Central memory CD8-positive, alpha-beta T cell (primary cell): ENCODE measurements at regions not wholly inside any gene's neighbourhood (a gene's known extent, or its start where the extent isn't known, plus 50 kb on each side); places are given as distances from the start of the nearest gene placed in this dataset.
"Not testable (repeated sequence)": the region's sequence is repeated elsewhere in the genome, so short reads cannot be mapped to it uniquely, and the experiment has no call there.

Experiments
- ATAC-seq: fragments of 150-1000 bp; cut with Tn5 transposase; replicated peaks from 2 replicates; pipeline ENCODE4 v1.10.0; 2022; ENCODE audit warnings: mild to moderate bottlenecking, moderate FRiP score, moderate number of reproducible peaks; ENCODE audit not compliant: poor library complexity, severe bottlenecking; ENCODE audit errors: extremely low read depth
- DNase-seq, 2 donors: peaks; one replicate each; pipeline ENCODE4 v3.0.0; 2021; ENCODE audit warnings: low spot score in 2 of 2
- H3K27ac Mint-ChIP-seq: one replicate; pipeline ENCODE4 v1.8.0; 2022; ENCODE audit warnings: low read depth, mild to moderate bottlenecking, moderate library complexity, mixed read lengths
- H3K27me3 Mint-ChIP-seq: one replicate; pipeline ENCODE4 v1.8.0; 2022; ENCODE audit warnings: mixed read lengths
- H3K36me3 Mint-ChIP-seq: one replicate; pipeline ENCODE4 v1.8.0; 2022; ENCODE audit warnings: mild to moderate bottlenecking, moderate library complexity, mixed read lengths; ENCODE audit not compliant: insufficient read depth
- H3K4me1 Mint-ChIP-seq: one replicate; pipeline ENCODE4 v1.8.0; 2022; ENCODE audit warnings: mixed read lengths
- H3K4me3 Mint-ChIP-seq: one replicate; pipeline ENCODE4 v1.8.0; 2022; ENCODE audit warnings: mild to moderate bottlenecking, moderate library complexity, mixed read lengths
- H3K9me3 Mint-ChIP-seq: one replicate; pipeline ENCODE4 v1.8.0; 2022; ENCODE audit warnings: mixed read lengths

DNA sequence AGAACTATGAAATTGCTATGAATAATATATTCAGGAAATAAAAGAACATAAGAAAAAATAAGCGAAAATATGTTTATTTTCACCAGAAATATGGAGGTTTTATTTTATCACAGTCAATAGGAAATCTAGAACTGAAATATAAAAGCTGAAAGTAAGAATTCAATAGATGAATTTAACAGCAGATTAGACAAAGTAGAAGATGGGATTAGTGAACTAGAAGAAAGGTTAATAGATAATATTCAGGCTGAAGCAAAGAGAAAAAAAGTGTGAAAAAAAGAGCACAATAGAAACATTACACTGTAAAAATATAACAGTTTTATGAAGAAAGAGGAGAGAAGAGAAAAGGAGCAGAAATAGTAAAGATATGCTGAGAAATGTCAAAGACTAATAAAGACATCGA is 1152.1 kb downstream of the FAT4 start:
- ATAC-seq (no peak), DNase-seq (no peak)
- no peak overlapping the region for H3K27ac Mint-ChIP-seq
- no peaks in the 10 kb centered on the region for H3K27me3 Mint-ChIP-seq
- H3K4me1 Mint-ChIP-seq = no peaks in the 10 kb centered on the region
- H3K9me3 Mint-ChIP-seq = peaks cover 18% of the 10 kb centered on the region
- H3K36me3 Mint-ChIP-seq = no peaks in the 10 kb centered on the region
- H3K4me3 Mint-ChIP-seq = no peak overlapping the region

DNA sequence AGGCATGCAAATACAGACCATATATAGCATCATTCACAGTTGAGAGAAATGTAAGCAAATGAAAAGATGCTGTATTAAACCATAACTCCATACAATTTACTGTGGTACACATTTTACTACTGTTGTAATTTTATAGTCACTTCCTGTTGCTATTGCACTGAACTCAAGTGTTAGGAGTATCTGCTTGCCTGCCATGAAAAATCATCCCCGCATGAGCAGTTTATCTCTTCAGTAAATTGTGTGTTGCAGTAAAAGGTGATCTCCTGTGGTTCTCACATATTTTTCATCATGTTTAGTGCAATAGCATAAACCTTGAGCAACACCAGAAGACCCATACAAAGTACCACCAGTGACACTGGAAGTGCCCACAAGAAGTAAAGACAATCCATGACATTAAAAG is 1153.4 kb downstream of the FAT4 start:
- Mint-ChIP-seq H3K36me3 (no peaks in the 10 kb centered on the region), H3K27me3 (no peaks in the 10 kb centered on the region), H3K27ac (no peak overlapping the region), H3K9me3 (peaks cover 18% of the 10 kb centered on the region), H3K4me3 (no peak overlapping the region), H3K4me1 (no peaks in the 10 kb centered on the region)
- no peak for DNase-seq
- no peak for ATAC-seq

DNA sequence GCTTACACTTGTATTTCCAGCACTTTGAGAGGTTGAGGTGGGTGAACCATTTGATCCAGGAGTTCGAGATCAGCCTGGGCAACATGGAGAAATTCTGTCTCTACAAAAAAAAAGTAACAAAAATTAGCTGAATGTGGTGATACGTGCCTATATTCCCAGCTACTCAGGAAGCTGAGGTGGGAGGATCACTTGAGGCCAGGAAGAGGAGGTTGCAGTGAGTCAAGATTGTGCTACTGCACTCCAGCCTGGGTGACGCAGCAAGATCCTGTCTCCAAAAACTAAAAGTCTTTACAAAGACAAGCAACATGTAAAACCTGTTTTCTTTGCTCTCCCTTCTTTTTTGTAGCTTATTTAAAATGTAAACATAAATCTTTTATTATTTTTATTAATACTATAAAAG is 1156.1 kb downstream of the FAT4 start:
- no peaks in the 10 kb centered on the region for H3K27me3 Mint-ChIP-seq
- DNase-seq = no peak
- H3K4me1 Mint-ChIP-seq = no peaks in the 10 kb centered on the region
- no peak for ATAC-seq
- H3K36me3 Mint-ChIP-seq = no peaks in the 10 kb centered on the region
- no peak overlapping the region for H3K4me3 Mint-ChIP-seq
- H3K9me3 Mint-ChIP-seq = peaks cover 18% of the 10 kb centered on the region
- H3K27ac Mint-ChIP-seq = no peak overlapping the region

DNA sequence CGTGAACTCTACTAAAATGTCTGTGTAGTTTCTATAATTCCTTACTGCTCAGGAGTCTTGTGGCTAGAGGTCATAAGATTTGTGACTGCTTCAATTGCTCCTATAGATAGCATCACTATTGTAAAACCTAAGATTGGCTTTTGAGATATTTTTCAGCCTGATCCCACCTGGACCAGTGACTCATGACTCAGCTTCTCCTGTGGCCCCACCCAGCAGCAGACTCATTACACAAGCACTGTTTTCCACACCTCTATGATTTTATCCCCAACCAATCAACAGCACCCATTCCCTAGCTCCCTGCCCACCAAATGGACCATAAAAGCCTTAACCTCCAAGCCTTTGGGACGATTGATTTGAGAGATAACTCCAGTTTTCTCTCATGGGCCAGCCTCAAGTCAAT is 1157.0 kb upstream of the INTU start:
- no peaks in the 10 kb centered on the region for H3K27me3 Mint-ChIP-seq
- no peaks in the 10 kb centered on the region for H3K36me3 Mint-ChIP-seq
- H3K9me3 Mint-ChIP-seq = no peaks in the 10 kb centered on the region
- DNase-seq (no peak), ATAC-seq (no peak)
- H3K27ac Mint-ChIP-seq = no peak overlapping the region
- no peak overlapping the region for H3K4me3 Mint-ChIP-seq
- H3K4me1 Mint-ChIP-seq = no peaks in the 10 kb centered on the region

DNA sequence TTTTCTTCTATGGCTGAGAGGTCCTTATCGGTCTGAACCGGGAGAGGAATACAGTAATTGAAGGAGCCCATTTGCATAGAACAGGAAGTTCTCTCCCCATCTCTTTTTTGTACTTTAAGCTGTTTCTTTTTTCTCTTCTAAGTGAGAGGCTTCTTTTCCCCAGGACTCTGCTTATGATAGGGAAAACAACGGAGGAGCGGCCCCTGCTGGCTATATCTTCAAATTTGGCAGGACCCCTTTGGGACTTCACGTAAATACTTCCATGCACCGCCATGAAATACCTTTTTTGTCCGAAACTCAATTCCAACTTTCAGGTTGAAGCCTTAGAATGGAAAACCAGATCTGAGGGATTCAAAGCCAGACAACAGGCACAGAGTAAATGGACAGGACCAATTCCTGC is 1153.0 kb upstream of the INTU start:
- Mint-ChIP-seq H3K4me3 (no peak overlapping the region), H3K27me3 (no peaks in the 10 kb centered on the region), H3K36me3 (peaks cover 1% of the 10 kb centered on the region), H3K27ac (no peak overlapping the region), H3K4me1 (no peaks in the 10 kb centered on the region), H3K9me3 (no peaks in the 10 kb centered on the region)
- ATAC-seq (no peak), DNase-seq (no peak)

DNA sequence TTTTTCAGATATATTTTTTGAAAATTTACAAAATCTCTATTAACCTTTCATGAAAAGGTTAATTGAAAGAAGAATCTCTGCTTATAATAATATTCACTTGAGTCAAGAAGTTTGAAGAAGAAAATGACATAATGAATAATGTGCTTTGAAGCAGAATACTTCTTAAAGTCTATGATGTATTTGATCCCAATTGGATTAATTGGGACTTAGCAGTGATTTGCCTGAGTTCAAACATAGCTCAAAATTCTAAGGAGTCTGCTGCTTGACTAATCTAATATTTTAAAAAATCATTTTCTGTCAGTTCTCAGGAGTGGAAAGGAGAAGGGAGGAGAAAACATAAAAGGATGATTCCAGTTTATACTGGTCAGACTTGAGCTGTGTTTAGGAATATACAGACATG is 1150.4 kb upstream of the INTU start:
- Mint-ChIP-seq H3K4me3 (no peak overlapping the region), H3K36me3 (peaks cover 1% of the 10 kb centered on the region), H3K27ac (no peak overlapping the region), H3K27me3 (no peaks in the 10 kb centered on the region), H3K9me3 (peaks cover 7% of the 10 kb centered on the region), H3K4me1 (no peaks in the 10 kb centered on the region)
- ATAC-seq (no peak), DNase-seq (no peak)

DNA sequence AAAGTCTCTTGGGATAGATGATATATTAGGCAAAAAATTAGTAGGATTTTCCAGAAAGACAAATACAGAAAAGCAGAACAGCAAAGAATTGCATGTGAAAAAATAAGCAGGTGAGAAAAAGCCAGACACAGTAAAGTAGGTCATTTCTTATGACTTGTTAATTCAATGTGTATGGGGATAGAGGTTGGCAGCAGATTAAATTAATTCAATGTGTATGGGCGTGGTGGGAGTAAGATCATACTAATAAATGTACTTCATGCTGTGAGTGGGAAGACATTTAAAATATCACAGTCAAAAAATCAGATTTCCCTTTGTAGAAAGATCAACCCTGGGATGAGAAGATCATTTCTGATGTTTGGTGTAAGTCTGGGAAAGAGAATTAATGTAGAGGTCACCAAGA is 1146.4 kb upstream of the INTU start:
- H3K4me1 Mint-ChIP-seq = no peaks in the 10 kb centered on the region
- H3K4me3 Mint-ChIP-seq = no peak overlapping the region
- H3K36me3 Mint-ChIP-seq = peaks cover 1% of the 10 kb centered on the region
- H3K9me3 Mint-ChIP-seq = peaks cover 7% of the 10 kb centered on the region
- DNase-seq (no peak), ATAC-seq (no peak)
- no peaks in the 10 kb centered on the region for H3K27me3 Mint-ChIP-seq
- H3K27ac Mint-ChIP-seq = no peak overlapping the region

GRCh38 chr4:126489826-126490463 is 1142.8 kb upstream of the INTU start:
- no peaks in the 10 kb centered on the region for H3K27me3 Mint-ChIP-seq
- no peaks in the 10 kb centered on the region for H3K36me3 Mint-ChIP-seq
- peaks cover 19% of the 10 kb centered on the region for H3K9me3 Mint-ChIP-seq
- no peak overlapping the region for H3K4me3 Mint-ChIP-seq
- no peak for DNase-seq
- no peak for ATAC-seq
- no peaks in the 10 kb centered on the region for H3K4me1 Mint-ChIP-seq
- H3K27ac Mint-ChIP-seq = no peak overlapping the region

GRCh38 chr4:126495163-126495752 is 1137.5 kb upstream of the INTU start:
- Mint-ChIP-seq H3K4me3 (no peak overlapping the region), H3K9me3 (peaks cover 30% of the 10 kb centered on the region), H3K36me3 (no peaks in the 10 kb centered on the region), H3K4me1 (no peaks in the 10 kb centered on the region), H3K27me3 (no peaks in the 10 kb centered on the region), H3K27ac (no peak overlapping the region)
- no peak for ATAC-seq
- DNase-seq = no peak

DNA sequence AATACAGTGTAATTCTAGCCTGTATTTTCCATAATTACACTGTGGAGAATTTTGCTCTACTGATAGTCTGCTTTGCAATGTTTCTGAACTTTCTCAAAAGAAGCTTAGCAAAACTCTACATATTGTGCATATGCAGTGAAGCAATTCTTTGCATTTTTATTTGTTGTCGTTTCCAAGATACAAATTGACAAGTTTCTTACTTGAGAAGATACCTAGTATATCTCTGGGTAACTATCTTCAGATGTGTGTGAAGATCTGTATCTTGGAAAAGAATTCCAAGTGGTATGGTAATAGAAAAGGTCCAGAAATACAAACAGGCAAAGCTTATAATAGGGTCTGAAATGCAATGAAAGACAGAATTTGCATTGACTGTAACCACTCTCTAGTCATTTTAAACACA is 1119.8 kb upstream of the INTU start:
- no peaks in the 10 kb centered on the region for H3K27me3 Mint-ChIP-seq
- no peaks in the 10 kb centered on the region for H3K36me3 Mint-ChIP-seq
- no peaks in the 10 kb centered on the region for H3K4me1 Mint-ChIP-seq
- peaks cover 22% of the 10 kb centered on the region for H3K9me3 Mint-ChIP-seq
- ATAC-seq = no peak
- no peak overlapping the region for H3K4me3 Mint-ChIP-seq
- DNase-seq = no peak
- H3K27ac Mint-ChIP-seq = no peak overlapping the region

DNA sequence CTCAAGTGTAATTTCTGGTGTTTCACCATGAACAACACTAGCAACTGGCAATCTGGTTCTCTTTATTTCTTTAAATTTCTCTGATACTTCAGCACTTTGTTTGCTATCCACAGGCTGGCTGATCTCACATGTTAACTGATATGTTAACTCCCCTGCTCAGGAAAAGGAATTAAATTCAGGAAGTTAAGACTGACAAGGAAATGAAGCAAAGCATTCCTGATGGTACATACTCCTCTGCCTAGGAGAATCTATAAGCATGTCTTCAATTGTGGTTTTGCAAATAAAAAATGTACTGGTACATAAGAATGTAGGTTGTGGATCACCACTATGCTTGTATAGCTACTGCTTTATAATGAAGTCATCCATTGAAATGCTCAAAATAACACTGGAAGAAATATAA is 1119.2 kb upstream of the INTU start:
- no peaks in the 10 kb centered on the region for H3K27me3 Mint-ChIP-seq
- H3K9me3 Mint-ChIP-seq = peaks cover 18% of the 10 kb centered on the region
- H3K4me3 Mint-ChIP-seq = no peak overlapping the region
- DNase-seq (no peak), ATAC-seq (no peak)
- no peak overlapping the region for H3K27ac Mint-ChIP-seq
- no peaks in the 10 kb centered on the region for H3K4me1 Mint-ChIP-seq
- H3K36me3 Mint-ChIP-seq = no peaks in the 10 kb centered on the region

DNA sequence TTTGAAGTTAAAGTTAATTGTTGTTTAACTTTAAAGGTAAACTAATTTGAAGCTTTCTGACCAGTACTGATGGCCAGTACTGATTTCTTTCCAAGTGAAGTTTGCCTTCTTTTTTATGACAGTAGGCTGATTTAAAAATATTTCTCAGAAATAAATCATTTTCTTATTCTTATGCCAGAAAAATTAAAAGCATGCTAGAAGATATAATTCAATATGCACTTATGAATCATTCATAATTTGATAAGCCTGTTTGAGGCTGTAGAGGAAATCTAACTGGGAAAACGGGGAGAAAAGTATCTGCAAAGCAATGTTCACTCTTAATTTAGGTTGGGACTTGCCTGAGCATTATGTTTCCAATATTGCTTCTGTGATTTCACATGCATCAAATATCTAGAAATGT is 1112.0 kb upstream of the INTU start:
- Mint-ChIP-seq H3K4me1 (no peaks in the 10 kb centered on the region), H3K9me3 (peaks cover 11% of the 10 kb centered on the region), H3K36me3 (no peaks in the 10 kb centered on the region), H3K27me3 (no peaks in the 10 kb centered on the region), H3K4me3 (no peak overlapping the region), H3K27ac (no peak overlapping the region)
- ATAC-seq = no peak
- DNase-seq = no peak

- DNase-seq, H3K27me3 Mint-ChIP-seq, H3K36me3 Mint-ChIP-seq, H3K4me3 Mint-ChIP-seq, H3K4me1 Mint-ChIP-seq, H3K27ac Mint-ChIP-seq, ATAC-seq: not testable (repeated sequence)
- peaks cover 11% of the 10 kb centered on the region for H3K9me3 Mint-ChIP-seq
Observed at GRCh38 chr4:126525400-126525799, 1107.4 kb upstream of the INTU start.
